GM23248 (cell line): ENCODE measurements at regions not wholly inside any gene's neighbourhood (a gene's known extent, or its start where the extent isn't known, plus 50 kb on each side); places are given as distances from the start of the nearest gene placed in this dataset.

ENCODE experiments used
- EZH2 ChIP-seq: fragments of 200-600 bp; sonication (generic); IDR thresholded peaks from 2 replicates; pipeline ENCODE4 v1.6.1; 2018; ENCODE audit warnings: antibody characterized with exemption, mild to moderate bottlenecking; ENCODE audit not compliant: insufficient read depth, poor library complexity, severe bottlenecking
- EZH2phosphoT487 ChIP-seq: fragments of 200-600 bp; sonication (generic); IDR thresholded peaks from 2 replicates; pipeline ENCODE4 v1.6.1; 2018; ENCODE audit warnings: antibody characterized with exemption, moderate library complexity, mild to moderate bottlenecking, low read depth; ENCODE audit not compliant: insufficient read depth

- TF ChIP-seq EZH2phosphoT487 (no peak), EZH2 (no peak)
Observed at GRCh38 chr20:57025261-57025660, 241.2 kb downstream of the BMP7 start.
